ENCODE measurements at regions not wholly inside any gene's neighbourhood (a gene's known extent, or its start where the extent isn't known, plus 50 kb on each side); places are given as distances from the start of the nearest gene placed in this dataset.

DNA sequence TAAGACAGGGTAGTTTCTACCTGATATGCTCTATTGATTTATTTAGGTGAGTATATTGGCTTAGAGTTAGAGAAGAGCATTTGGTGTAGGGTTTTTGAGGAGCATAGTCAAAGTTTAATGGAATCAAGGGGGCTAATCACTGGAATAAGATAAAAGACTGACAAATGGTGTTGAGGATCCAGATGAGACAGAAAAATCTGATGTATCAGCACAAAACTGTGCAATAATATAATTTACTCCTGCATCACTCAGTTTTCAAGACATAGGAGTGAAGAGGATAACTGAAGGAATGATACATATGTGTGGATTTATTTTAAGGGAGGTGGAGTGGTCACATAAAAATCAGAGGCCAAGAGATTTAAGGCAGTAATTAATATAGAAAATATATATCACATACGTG is 339.2 kb downstream of the NYAP2 start:
- TF ChIP-seq POLR2A (IDR thresholded peaks at IDR 0.05; ENCODE audit: low read depth, low read length) (no peak), POLR2AphosphoS5 (IDR thresholded peaks at IDR 0.05; ENCODE audit: low read depth, low read length) (no peak)

Measured in GM12892 (cell line).